RPMI8226 (cell line): ENCODE measurements at regions not wholly inside any gene's neighbourhood (a gene's known extent, or its start where the extent isn't known, plus 50 kb on each side); places are given as distances from the start of the nearest gene placed in this dataset.
"Not testable (repeated sequence)": the region's sequence is repeated elsewhere in the genome, so short reads cannot be mapped to it uniquely, and the experiment has no call there.

Experiments
- DNase-seq: peaks from one replicate; pipeline ENCODE4 v3.0.0-alpha.2; 2015

DNA sequence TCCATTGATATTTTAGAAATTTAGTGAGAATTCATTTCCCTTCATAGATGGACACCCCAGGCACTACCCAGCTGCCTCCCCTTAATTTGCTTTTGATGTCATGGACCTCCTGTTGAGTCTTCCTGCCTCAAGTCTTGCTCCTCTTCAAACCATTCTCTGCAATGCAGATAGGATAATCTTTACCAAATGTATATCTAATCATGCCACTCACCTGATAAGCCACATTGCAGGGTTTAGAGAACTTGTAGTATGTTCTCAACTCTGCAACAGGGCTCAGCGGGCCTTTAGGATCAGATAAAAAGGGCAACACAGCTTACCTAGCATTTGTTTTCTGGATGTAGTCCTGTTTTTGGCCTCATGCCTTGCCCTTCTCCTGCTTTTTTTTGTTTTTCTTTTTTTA lies 234.5 kb downstream of the EMP1 start:
- no peak for DNase-seq

DNA sequence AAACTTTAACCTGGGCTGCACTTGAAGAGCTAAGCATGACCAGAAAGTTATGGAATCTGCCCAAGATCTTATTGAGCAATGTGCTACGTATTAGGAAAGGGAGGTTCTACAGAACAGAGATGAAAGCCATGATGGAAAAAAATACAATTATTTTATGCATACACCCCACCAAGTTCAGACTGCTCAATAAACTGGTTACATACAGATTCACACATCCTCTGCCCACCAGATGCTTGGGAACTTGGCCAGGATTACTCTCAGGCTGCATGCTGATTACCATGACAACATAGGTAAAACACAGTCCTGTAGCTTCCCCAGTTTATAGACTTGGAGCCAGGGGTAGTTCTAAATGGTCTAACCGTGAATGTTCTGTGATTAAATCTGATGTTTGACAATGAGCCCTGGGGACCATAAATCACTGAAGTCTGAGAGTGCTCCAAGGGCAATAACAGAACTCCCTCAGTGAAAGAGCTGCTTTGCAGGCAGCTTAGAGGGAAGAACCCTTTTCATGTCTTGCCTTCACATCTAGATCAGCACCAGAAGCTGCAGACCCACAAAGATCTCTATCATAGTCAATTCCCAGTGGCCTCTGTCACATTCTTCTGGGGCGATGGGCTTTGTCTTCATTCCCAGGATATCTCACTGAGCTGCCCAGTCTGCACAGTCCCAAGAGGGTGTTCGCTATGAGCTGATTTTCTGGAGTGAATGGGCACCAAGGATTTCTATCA lies 232.2 kb downstream of the EMP1 start:
- no peak for DNase-seq

DNA sequence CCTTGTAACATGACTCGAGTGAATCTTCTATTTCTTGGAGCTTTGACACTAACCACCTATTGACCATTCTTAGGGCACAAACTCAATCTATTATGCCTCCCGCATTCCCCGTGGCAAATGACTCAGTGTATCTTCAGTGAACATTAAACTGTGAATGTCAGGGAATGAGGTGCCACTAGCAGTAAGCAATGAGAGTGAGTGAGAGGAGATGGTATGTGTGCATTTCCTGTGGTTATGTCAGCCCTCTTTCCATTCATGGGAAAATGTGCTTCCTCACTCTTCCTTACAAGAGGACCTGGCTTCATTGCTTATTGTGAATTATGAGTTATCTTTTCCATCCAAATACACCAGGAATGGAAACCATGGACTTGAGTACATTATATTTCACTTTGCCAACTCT lies 229.2 kb downstream of the EMP1 start:
- no peak for DNase-seq

DNA sequence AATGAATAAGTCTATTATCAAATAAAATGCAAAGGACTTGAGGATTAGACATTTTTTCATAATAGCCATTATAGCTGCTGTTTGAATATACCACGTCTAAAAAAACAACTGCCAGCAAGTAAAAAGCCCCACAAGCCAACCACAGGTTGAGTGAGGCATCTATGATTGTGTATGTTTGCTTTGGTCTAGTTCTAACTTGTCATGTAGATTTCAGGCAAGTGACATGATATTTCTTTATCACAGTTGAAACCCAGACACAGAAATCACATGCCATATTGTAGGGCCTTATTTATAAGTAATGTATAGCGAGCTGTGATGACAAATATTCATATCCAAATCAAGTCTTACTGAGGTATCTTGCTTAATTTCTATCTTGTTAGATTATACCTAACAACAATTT lies 225.8 kb downstream of the EMP1 start:
- DNase-seq, result no peak

DNA sequence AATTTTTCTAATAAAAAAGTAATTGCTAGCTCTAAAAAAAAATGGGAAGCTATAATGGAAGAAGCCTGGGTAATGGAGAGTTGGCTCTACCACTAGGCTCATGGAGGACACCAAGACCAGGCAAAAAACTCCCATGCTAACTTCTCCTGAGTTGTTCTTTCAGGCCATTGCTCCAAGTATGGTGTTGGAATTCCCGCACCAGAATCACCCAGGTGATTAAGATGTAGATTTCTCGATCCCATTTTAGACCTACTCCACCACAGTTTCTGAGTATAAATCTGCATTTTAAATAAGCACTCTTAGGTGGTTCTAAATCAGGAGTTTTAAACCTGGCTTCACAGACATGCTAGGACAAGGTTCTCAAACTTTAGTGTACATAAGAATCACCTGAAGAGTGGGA lies 221.0 kb downstream of the EMP1 start:
- no peak for DNase-seq

DNA sequence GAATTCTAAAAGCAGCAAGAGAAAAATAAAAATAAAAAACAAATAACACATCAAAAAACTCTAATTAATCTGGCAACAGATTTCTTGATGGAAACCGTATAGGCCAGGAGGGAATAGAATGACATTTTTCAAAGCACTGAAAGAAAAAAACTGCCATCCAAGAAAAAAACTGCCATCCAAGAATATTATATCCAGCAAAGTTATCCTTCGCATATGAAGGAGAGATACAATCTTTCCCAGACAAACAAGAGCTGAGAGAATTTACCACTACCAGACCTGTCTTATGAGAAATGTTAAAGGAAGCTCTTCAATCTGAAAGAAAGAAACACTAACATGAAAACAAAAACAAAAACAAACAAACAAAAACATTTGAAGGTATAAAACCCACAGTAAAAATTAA lies 214.8 kb downstream of the EMP1 start:
- no peak for DNase-seq

DNA sequence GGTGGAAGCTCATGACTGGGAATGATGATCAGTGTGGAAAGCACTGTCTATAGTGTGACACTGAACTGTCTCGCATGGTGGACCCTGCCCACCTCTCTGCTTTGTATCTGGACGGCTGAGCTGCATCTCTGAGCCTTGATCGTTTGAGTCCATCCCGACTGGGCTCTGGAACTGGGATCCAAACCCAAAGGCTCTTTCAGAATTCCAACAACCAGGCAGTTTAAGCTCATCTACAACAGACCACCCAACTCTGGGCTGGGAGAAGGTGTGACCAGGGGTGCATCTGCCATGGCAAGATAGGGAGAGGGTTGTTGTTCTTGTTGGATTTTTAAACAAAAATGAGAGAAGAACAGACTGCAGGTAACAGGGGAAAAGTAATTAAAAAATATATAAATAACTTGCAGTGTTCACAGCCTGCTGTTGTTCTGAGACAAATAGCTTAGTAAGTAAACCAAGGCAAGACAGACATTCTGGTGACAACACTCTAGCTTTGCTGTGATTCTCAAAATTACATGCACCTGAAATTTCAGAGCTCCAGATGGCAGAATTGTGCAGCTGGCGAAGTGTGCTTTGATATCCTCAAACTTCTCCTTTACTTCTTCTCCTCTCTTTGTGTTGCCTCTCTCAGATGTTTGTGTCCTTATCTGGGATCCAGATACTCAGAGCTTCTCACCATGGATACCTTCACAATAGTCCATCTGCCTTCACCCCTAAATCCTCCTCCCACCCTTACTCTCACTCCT lies 209.6 kb downstream of the EMP1 start:
- no peak for DNase-seq

DNA sequence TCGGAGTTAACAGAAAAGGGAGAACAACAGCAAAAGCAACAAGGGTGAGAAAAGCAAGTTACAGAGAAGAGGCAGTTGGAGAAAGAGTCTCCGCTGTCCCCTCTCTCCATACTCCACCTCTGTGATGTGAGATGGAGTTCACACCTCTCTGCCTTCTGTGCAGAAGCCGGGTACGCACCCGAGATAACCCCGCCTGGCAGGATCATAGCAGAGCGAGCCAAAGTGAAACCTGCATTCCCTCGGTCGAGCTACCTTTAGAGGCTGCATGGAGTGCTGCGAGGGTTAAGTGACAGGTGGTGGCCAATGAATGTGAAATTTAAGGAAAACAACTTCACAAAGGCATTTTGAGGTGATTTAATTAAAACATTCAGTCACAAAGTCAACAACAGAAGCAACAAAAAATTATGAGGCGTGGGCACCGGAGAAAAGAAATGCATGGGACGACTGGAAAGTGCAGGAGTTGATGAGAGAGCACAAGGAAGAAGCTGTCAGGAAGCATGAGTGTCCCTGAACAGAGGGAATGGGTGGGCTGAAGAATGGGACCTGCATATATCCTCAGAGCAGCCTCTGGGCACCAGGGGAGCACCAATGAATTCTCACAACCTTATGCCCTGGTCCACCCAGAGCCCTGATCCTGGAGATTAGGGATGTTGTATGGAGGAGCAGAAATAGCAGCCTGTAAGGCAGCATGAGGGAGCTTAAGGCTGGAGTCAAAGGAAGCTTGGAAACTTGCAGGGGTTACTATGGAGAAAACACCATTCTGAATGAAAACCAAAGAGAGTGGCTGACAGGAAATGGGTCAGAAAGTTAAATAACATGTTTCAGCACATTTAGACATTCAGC lies 208.3 kb downstream of the EMP1 start:
- DNase-seq, result no peak

DNA sequence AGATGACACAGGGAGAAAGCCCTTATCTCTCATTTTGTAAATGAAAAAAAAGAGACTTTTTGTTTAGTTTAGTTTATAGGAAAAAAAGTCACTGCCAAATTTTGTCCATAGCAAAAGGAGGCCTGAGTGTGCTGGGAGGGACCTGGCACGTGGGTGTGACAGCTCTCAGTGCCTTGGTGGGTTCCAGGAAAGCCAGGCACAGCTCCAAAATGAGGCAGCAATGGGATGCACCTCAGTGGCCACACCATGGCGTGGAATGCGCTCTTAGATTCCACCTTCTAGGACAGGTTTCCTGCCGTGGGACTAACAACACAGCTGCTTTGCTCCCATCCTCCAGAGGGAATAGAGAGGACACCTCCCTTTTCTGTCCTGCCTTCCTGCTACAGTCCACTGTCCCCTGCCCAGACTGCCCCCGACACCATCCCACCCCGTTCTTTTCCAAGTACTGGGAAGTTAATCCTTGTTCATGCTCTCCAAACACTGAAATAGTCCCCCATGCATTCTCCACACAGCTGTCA lies 207.6 kb downstream of the EMP1 start:
- DNase-seq, result no peak

DNA sequence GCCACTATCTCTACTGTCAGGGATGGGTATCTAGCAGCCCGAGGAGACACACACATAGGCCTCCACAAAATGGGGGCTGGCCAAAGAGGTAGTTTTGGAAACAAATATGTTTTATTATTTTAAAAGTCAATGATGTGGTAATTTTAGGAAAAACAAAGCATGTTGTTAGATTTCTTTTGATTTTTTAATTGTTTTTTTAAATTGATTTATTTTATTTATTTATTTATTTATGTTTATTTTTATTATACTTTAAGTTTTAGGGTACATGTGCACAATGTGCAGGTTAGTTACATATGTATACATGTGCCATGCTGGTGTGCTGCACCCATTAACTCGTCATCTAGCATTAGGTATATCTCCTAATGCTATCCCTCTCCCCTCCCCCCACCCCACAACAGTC lies 194.8 kb downstream of the EMP1 start:
- not testable (repeated sequence) for DNase-seq

DNA sequence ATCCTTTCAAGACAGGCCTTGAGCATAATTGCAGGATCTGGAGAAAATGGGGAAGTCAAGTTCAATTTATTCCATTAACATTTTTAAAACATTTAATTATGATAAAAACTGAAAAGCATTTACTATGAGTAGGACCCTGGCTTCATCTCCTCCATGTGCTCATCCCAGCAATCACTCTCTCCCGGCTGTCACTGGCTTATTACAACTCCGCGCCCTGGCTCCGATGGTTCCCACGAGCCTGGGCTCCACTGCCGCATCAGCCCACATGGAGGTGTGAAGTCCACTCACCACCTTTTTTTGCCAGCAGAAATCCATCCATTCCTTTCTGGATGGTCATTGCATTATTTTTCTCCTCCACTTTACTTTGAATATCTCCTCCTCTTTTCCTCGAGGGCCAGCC lies 194.4 kb downstream of the EMP1 start:
- DNase-seq, result no peak

DNA sequence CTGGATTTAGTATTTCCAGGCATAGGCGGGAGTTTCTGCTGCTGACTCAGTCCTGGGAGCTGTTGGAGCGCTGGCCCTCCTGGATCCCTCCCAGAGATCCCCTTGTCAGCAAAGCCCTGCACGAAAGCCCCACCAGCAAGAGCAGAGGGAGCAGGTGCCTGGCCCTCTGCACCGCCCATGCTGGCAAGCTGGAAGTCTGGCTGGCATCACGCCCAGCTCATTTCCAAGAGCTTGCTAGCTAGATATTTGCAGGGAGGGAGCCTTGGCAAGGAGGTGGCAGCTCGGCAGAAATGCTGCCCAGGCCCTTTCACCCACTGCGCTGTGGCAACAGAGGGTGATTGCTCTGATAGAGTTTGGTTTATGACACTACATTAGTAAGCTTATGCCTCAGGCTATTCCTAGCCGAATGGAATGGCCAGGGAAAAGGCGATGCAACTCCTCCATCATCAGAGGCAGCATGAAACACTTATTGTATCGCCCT lies 193.9 kb downstream of the EMP1 start:
- DNase-seq, result peak; percentile 15

DNA sequence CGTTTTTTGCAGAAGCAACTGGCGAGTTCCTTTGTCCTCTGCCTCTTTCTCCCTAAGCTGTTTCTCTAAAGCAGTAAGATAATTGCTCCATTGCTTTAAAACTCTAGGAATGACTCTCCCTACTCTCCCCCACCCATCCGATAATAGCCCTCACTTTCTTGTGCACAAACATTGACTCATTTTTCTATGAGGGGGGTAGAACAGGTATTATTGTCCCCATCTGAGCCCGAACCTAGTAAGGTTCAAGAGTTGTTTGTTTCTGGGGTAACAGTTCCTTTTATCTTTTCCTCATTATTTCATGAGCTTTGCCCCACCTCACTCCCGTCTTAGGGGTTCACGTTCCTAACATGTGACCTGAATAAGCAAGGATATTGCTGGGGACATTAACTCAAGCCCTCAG lies 190.6 kb downstream of the EMP1 start:
- DNase-seq, result no peak

DNA sequence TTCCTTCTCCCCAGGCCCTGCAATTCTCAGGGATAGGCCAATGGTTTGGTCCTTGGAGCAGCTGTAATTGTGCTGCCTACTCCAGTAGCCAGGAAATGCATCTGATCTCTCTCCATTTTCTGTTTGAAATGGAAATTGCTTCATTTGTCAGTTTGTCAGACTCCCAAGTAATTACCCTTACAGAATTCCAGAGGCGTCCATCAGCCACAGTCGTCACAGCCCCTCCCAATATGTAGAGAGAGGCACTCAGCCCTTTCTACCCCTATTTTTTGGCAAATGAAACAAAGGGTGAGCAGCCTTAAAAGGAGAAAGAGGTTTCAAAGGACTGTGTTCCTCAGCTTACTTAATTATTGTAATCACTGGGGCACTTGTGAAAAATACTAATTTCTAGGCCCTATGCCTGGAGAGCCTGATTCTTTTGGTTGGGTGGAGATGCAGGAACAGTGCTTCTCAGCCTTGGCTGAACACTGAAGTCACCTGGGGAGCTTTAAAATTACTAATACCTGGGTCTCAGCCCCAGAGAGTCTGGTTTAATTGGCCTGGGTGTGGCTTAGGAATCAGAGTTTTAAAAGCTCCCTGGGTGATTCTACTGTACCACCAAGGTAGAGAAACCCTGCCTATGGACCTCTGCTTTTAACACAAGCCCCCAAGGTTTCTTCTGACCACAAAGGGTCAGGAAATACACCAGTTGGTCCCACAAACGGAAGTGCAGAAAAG lies 190.0 kb downstream of the EMP1 start:
- DNase-seq, result no peak

DNA sequence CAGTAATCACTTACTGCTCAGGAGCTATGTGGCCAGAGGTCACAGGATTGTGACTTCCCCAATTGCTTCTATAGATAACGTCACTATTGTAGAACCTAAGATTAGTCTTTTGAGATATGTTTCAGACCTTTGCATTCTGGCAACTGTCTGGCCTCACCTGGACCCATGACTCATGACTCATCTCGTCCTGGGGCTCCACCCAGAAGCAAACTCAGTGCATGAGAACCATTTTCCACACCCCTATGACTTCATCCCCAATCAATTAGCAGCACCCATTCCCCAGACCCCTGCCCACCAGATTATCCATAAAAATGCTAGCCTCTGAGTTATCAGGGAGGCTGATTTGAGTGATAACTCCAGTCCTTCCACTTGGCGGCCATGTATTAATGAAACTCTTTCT lies 186.9 kb downstream of the EMP1 start:
- no peak for DNase-seq

DNA sequence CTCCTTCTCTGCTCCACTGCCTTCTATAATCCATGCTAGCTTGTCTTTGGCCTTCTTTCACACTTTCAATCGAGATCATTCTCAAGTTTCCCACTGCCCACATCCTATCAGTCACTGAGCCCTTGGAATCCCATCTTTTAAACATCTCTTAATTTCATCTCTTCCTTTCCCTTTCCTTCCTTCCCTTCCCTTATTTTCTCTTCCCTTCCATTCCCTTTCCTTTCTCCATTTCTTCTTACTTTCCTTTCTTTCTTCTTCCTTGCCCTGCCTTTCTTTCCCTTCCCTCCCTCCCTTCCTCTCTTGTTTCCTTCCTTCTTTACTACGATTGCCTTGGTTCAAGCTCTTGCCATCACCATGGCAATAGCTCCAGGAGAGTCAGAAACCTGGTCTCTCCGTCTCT lies 183.8 kb downstream of the EMP1 start:
- no peak for DNase-seq

DNA sequence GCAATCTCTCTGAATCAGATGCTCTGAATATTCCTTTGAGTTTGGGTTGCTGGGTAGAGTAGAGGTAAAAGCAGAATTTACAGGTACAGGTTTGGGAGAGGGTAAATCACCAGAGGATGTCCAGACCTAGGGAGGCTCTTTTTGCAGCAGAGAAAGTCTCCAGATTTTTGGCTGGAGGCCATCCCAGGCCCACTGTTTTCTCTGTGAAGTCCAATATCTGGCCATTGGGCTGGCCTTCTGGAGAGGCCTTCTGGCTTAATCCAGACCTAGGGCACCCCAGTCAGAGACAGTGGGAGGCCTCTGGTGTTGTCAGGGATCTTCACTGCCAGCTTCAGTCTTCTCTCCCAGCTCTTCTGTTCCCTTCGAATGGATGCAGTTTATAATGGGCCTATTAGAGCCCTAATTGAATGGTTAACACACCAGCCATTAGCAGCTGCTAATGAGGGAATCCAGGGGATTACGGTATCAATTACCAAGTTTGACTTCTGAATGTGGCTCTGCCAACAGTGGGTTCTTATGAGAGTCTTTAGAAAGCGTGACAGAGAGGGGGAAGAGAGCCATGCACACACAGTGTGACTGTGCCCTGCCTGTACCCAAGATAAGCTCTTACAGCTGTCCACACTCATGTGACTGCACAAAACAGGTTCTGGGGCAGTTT lies 183.1 kb downstream of the EMP1 start:
- DNase-seq, result no peak

DNA sequence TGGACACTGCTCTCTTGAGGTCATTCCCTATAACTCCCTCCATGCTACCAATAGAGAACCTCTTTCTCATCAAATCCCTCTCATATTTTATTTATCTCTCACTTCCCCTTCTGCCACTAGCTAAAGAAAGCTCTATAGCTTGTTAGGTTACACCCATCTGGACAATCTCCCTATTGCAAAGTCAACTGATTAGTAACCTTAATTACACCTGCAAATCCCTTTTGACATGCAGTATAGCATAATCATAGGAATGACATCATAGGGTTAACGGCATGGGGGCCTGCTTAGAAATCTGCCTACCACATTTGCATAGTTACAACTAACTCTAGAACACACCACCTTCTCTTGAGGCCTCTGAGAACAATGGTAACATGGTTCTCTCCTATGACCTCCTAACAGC lies 181.2 kb downstream of the EMP1 start:
- DNase-seq, result no peak

DNA sequence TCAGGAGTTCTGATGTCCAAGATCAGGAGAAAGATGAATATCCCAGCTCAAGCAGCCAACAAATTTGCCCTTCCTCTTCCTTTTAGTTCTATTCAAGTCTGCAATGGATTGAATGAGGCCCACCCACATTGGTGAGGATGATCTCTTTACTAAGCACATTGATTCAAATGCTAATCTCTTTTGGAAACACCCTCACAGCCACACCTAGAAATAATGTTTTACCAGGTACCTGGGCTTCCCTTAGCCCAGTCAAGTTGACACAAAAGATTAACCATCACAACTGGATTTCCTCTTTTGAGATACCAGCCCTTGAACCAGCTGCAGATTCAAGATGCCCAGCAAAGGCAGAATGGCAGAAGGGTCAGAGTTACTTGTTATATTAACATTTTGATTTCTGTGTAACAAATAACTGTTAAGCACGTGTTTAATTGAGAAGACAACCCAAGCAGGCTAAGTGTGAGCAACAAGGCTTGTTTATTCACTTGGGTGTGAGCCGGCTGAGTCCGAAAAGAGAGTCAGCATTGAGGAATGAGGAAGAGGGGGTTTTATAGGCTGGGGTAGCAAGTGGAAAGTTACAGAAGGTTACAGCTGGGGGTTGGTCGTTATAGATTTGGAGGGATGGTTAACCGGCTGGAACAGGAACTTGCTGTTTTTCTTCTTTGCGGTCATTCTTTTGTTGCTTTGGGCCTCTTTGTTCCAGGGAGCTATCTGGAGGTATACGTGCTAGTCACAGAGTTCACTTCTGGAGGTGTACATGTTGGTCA lies 180.3 kb downstream of the EMP1 start:
- DNase-seq, result no peak

DNA sequence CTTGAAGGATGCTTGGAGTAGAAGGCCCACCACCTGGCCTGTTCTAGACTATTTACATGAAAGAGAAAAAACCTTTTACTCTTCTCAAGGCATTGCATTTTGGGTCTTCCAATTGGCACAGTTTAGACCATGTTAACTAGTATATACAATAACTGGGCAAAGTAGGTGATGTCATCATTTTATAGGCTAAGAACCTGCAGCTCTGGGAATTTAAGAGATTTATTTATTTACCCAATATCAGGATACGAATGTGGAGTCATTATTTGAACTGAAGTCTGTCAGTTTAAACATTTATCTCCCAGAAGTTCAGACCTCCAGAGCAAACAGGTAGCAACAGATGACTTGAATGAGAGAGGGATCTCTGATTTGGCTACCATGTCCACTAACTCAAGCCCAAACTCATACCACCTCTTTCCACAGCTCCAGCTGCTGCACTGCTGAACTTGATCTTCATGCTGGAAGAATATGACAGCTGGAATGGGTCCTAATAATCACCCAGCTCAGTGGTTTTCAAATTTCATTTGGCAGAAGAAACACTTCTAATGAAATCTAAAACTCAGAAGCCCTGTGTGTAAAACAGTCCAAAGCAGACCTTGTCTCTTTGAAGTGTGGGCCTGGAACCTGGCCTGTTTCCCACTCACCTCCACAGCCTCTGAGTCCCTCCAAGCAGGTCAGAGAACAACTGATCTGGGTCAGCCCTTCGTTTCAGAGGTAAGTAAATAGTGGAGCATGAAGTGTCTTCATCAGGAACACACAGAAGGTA lies 179.2 kb downstream of the EMP1 start:
- DNase-seq, result no peak

DNA sequence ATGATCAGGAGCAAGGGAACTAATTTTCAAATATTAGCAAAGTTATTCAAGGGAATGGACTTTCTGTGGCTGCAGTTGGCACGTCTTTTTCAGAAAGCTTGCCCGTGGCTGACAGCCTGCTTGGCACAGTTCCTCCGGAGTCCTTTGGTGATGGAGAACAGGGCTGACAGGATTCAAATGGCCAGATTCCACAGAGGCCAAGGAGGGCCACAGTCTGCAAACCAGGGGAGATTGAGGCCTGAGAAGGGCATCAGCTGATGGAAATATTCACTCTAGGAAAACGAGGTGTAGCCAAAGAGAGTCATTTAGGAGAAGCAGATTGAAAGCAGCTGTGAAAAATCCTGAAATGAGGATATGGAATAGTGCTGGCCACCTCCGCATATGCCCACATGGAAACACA lies 178.3 kb downstream of the EMP1 start:
- no peak for DNase-seq
